Amniotic epithelial cell (primary cell): ENCODE measurements at regions not wholly inside any gene's neighbourhood (a gene's known extent, or its start where the extent isn't known, plus 50 kb on each side); places are given as distances from the start of the nearest gene placed in this dataset.
"Not testable (repeated sequence)": the region's sequence is repeated elsewhere in the genome, so short reads cannot be mapped to it uniquely, and the experiment has no call there.

Experiments used
- DNase-seq: peaks from one replicate; pipeline ENCODE4 v3.0.0-alpha.2; 2010; ENCODE audit warnings: low read depth

DNA sequence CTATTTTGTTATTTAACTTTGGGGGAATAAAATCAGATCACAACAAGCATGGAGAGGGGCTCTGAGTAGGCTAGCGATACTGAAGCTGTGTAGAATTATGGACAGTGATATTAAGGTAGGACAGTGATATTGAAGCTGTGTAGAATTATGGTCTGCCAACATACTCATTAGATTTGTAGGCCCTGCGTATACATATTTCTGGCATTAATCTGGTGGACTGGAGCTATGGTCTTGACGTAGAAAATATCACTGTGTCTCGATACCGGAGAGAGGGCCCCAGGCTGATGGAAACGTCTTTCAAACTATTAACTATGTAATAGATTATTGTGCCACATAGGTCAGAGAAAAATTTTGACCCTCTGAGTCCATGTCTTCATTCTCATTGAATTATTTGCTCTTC is 511.4 kb downstream of the ADCYAP1 start:
- DNase-seq: no peak

DNA sequence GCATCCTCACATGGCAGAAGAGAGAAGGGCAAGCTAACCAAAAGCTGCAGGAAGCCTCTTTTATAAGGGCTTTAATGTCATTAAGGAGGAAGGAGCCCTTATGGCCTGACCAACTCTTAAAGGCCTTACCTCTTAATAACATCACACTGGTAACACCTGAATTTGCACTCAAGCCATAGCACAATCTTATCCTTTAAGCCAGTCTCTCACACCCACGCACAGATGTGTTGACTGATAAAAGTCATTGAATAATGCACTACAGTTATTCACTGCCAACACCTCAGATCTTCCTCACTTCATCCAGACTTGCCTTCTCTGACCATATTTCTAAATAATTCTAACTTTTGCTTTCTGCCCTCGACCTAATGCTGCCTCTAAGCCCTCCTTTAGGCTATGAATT is 516.8 kb downstream of the ADCYAP1 start:
- DNase-seq: no peak

GRCh38 chr18:1422634-1423033 is 518.0 kb downstream of the ADCYAP1 start:
- DNase-seq: no peak

DNA sequence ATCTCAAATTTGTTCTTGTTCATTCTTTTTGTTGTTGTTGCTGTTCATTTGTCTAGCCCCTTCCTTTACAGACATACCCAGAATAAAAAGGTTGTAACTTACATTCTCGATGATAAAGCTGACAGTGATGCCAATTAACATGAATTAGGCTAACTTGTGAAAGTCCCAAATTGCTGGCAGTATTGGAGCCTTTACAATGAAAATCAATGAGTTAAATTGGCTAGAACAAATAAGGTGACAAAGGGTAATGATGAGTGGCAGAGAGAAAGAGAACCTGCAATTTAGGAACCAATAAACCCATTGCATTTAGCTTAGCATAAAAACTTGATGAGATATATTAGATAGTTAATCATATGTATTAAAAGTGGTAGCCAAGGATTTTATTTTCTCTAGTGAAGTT is 521.0 kb downstream of the ADCYAP1 start:
- no peak for DNase-seq

GRCh38 chr18:1435487-1435886 is 530.8 kb downstream of the ADCYAP1 start:
- no peak for DNase-seq

GRCh38 chr18:1436199-1436598 is 531.5 kb downstream of the ADCYAP1 start:
- no peak for DNase-seq

DNA sequence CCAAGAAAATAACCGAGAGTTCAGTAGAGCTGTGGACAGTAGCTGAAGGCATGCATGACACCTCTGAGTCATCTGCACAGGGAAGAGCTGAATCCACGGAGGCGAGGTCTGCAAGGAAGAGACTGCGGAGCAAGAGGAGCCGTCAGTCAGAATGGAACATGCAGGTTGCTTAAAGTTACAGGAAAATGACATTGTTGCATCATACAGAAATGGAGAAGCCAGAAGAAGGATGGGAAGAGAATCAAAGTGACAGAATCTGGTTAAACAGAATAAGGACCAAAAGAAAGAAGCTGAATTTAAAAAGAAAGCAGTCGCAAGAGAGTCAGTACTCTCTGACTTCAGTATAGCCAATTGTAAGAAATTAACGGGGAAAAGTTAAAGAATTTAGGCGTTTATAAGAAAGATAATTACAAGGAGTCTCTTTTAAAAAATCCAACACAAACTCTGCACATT is 533.8 kb downstream of the ADCYAP1 start:
- no peak for DNase-seq

DNA sequence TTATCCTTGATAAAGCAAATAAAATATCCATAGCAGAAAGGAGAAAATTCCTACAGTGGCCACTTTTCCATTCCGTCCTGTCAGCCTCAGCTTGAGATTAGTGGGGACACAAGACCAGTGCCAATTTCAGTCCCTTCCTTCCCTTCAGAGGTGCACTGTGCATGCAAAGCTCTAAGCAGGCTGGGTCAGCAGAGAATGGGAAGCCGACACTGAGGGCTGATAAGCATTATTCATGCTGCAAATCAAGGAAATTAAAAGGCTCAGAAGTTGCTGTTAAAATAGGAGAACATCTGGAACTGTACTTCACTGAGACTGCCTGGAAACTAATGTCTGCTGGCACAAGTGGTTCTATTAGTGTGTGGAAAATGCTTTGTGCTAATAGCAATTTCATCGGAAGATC is 534.3 kb downstream of the ADCYAP1 start:
- no peak for DNase-seq

- not testable (repeated sequence) for DNase-seq
Measured at GRCh38 chr18:1444062-1444461, 539.4 kb downstream of the ADCYAP1 start.

- DNase-seq: no peak
Measured at GRCh38 chr18:1446765-1447164, 542.1 kb downstream of the ADCYAP1 start.

DNA sequence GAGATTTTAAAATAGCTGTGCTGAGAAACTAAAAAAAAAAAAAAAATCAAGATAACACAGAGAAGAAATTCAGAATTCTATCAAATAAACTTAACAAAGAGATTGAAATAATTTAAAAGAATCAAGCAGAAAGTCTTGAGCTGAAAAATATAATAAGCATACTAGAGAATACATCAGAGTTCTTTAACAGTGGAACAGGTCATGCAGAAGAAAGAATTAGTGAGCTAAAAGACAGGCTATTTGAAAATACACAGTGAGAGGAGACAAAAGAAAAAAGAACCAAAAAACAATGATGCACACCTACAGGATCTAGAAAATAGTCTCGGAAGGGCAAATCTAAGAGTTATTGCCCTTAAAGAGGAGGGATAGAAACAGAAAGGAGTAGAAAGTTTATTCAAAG is 548.1 kb downstream of the ADCYAP1 start:
- DNase-seq: no peak

DNA sequence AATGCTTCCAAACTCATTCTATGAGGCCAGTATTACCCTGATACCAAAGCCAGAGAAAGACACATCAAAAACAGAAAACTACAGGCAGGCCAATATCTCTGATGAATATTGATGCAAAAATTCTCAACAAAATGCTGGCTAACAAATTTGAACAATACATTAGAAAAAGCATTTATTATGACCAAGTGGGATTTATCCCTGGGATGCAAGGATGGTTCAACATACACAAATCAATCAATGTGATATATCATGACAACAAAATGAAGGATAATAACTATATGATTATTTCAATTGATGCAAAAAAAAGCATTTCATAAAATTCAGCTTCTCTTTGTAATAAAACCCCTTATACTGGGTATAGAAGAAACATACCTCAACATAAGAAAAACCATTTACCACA is 550.9 kb downstream of the ADCYAP1 start:
- DNase-seq: no peak

GRCh38 chr18:1458547-1458946 is 553.9 kb downstream of the ADCYAP1 start:
- DNase-seq: no peak

GRCh38 chr18:1463981-1464380 is 559.3 kb downstream of the ADCYAP1 start:
- DNase-seq: no peak

GRCh38 chr18:1464444-1465217 is 560.0 kb downstream of the ADCYAP1 start:
- DNase-seq: no peak

DNA sequence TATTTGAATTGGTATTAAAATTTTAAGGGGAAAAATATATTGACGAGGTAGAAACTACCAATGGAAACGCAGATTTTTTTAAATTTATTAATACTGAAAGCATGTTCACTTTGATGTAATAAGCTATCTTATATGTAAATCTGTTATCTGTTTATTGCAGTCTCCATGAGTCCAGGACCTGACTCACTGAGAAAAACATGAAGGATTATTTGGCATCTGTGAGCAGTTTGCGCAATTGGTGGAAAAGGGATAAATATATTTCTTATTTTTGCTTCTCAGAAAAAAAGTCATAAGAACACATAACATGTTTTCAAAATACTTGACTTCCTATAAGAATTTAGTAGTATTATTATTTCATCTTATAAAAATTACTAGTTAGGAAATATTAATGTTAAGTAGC is 561.4 kb downstream of the ADCYAP1 start:
- no peak for DNase-seq

DNA sequence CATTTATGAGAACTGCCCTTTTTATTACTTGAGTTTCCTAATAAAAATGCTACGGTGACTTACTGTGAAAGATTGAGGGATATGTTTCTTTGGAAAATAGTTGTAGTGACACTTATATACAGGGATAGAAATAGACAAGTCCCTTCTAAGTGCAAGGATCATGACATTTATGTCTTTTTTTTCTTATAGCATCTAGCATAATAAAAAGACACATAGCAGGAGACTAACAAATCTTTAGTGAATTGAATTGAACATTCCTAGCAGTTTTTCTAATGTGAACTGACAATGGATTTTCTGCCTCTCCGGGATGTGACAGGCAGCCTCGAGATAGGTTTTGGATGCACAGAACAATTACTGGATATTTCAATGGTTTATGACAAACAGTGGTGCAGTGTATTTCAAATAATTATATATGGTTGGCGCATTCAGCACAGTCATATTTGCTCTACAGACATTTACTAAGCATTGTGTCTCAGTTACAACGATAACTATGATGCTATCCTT is 562.8 kb downstream of the ADCYAP1 start:
- no peak for DNase-seq

DNA sequence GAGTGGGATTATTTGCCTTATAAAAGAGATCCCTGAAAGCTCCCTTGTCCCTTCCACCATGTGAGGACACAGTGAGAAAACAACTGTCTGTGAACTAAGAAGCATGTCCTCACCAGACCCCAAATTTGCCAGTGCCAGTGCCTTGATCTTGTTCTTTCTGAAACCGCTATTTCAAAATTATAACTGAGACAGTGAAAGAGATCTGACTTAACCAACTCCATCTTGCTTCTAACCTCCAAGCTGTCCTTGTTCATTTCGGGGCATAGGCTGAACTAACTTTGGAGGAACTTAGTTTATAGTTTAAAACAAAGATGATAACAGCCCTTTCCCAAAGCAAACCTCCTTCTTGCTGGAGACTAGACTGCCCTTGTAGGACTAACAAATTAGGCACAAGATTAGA is 563.9 kb downstream of the ADCYAP1 start:
- no peak for DNase-seq

GRCh38 chr18:1475867-1476266 is 571.2 kb downstream of the ADCYAP1 start:
- DNase-seq: no peak

GRCh38 chr18:1480309-1480708 is 575.6 kb downstream of the ADCYAP1 start:
- DNase-seq: no peak

DNA sequence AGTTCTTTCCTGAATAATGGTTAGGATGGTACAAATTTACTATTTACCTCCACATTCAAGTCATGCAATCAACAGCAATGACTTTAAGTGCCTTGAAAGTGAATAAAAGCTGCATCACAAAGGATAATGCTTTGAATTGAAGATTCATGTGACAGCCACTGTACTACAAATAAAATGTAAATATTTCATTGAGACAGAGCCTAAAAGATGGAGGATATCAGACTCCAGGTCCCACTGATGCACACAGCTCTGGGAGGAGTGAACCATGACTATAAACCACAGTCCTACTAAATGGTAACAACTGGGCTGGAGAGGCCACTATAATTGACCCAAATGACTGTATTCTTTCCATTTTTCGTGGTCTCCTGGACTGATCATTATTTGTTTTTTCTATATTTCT is 576.9 kb downstream of the ADCYAP1 start:
- DNase-seq: no peak

- DNase-seq: no peak
Measured at GRCh38 chr18:1483385-1483784, 578.7 kb downstream of the ADCYAP1 start.

GRCh38 chr18:1487457-1487856 is 582.8 kb downstream of the ADCYAP1 start:
- DNase-seq: no peak

- DNase-seq: no peak
Measured at GRCh38 chr18:1488394-1488793, 583.7 kb downstream of the ADCYAP1 start.
